GM23338 (cell line): ENCODE measurements at regions not wholly inside any gene's neighbourhood (a gene's known extent, or its start where the extent isn't known, plus 50 kb on each side); places are given as distances from the start of the nearest gene placed in this dataset.

Source experiments
- ATAC-seq: fragments of 200-7000 bp; cut with Tn5 transposase; 3 replicates; pipeline ENCODE4 v1.9.1; 2020
- DNase-seq: peaks from one replicate; pipeline ENCODE4 v3.0.0-alpha.2; 2015; ENCODE audit warnings: low spot score
- H2AFZ ChIP-seq: fragments of 200-600 bp; sonication (generic); 2 replicates; pipeline ENCODE4 v1.8.0; 2016; ENCODE audit warnings: antibody characterized with exemption, mild to moderate bottlenecking, moderate library complexity
- H3F3A ChIP-seq: fragments of 200-600 bp; sonication (generic); replicated peaks from 2 replicates; pipeline ENCODE4 v1.8.0; 2017; ENCODE audit warnings: antibody characterized with exemption, mixed run types, low read depth
- H3K27ac ChIP-seq: fragments of 200-600 bp; sonication (generic); 2 replicates; pipeline ENCODE4 v1.6.1; 2016; ENCODE audit warnings: low read depth
- H3K27me3 ChIP-seq: fragments of 200-600 bp; sonication (generic); 2 replicates; pipeline ENCODE4 v1.8.0; 2016; ENCODE audit warnings: mild to moderate bottlenecking, mixed run types, moderate library complexity; ENCODE audit not compliant: insufficient read depth
- H3K36me3 ChIP-seq: fragments of 200-600 bp; sonication (generic); 2 replicates; pipeline ENCODE4 v1.8.0; 2016; ENCODE audit warnings: mild to moderate bottlenecking; ENCODE audit not compliant: insufficient read depth
- H3K4me1 ChIP-seq: fragments of 200-600 bp; sonication (generic); 2 replicates; pipeline ENCODE4 v1.8.0; 2016; ENCODE audit warnings: mild to moderate bottlenecking, moderate library complexity; ENCODE audit not compliant: insufficient read depth
- H3K4me2 ChIP-seq: fragments of 200-600 bp; sonication (generic); 2 replicates; pipeline ENCODE4 v1.7.1; 2017; ENCODE audit warnings: mixed run types
- H3K4me3 ChIP-seq: fragments of 200-600 bp; sonication (generic); 2 replicates; pipeline ENCODE4 v1.6.1; 2016; ENCODE audit warnings: mixed run types
- H3K79me2 ChIP-seq: fragments of 200-600 bp; sonication (generic); replicated peaks from 2 replicates; pipeline ENCODE4 v1.8.0; 2017; ENCODE audit warnings: mild to moderate bottlenecking; ENCODE audit not compliant: insufficient read depth
- H3K9me2 ChIP-seq: fragments of 200-600 bp; sonication (generic); 2 replicates; pipeline ENCODE4 v1.8.0; 2017; ENCODE audit not compliant: insufficient read depth
- H4K20me1 ChIP-seq: fragments of 200-600 bp; sonication (generic); replicated peaks from 2 replicates; pipeline ENCODE4 v1.8.0; 2017; ENCODE audit warnings: mild to moderate bottlenecking; ENCODE audit not compliant: insufficient read depth
- H3K27ac Mint-ChIP-seq: 2 replicates; pipeline ENCODE4 v1.8.0; 2020; ENCODE audit warnings: inconsistent platforms, mild to moderate bottlenecking, moderate library complexity, mixed read lengths
- H3K27me3 Mint-ChIP-seq: 3 replicates; pipeline ENCODE4 v1.8.0; 2022; ENCODE audit warnings: low read depth, mild to moderate bottlenecking, moderate library complexity, mixed read lengths, inconsistent platforms; ENCODE audit not compliant: insufficient read depth, poor library complexity
- H3K36me3 Mint-ChIP-seq: 3 replicates; pipeline ENCODE4 v1.8.0; 2021; ENCODE audit warnings: low read depth, mild to moderate bottlenecking, inconsistent platforms, moderate library complexity, mixed read lengths
- H3K4me1 Mint-ChIP-seq: 3 replicates; pipeline ENCODE4 v1.8.0; 2020; ENCODE audit warnings: mild to moderate bottlenecking, inconsistent platforms, mixed read lengths
- H3K4me3 Mint-ChIP-seq: 3 replicates; pipeline ENCODE4 v1.8.0; 2021; ENCODE audit warnings: moderate library complexity, mild to moderate bottlenecking, inconsistent platforms, mixed read lengths
- H3K9me3 Mint-ChIP-seq: 3 replicates; pipeline ENCODE4 v1.8.0; 2020; ENCODE audit warnings: moderate library complexity, mild to moderate bottlenecking, inconsistent platforms, mixed read lengths
- EZH2 ChIP-seq: fragments of 200-600 bp; sonication (generic); IDR thresholded peaks from one replicate; pipeline ENCODE4 v1.8.0; 2017; ENCODE audit warnings: antibody characterized with exemption, mild to moderate bottlenecking, low read depth; ENCODE audit not compliant: unreplicated experiment
- EZH2phosphoT487 ChIP-seq: fragments of 200-600 bp; sonication (generic); IDR thresholded peaks from one replicate; pipeline ENCODE4 v1.8.1; 2018; ENCODE audit warnings: antibody characterized with exemption; ENCODE audit not compliant: unreplicated experiment
- POLR2AphosphoS5 ChIP-seq: IDR thresholded peaks from 2 replicates; pipeline ENCODE4 v1.6.1; 2016; ENCODE audit warnings: antibody characterized with exemption, low read depth
- STAT1 ChIP-seq: IDR thresholded peaks from one replicate; pipeline ENCODE4 v1.6.1; 2016; ENCODE audit warnings: antibody characterized with exemption; ENCODE audit not compliant: unreplicated experiment
- TF ChIP-seq, protein P1 (sequence below): IDR thresholded peaks from 2 replicates; pipeline ENCODE4 v1.6.1; 2016; ENCODE audit warnings: antibody characterized with exemption
- TF ChIP-seq, protein P2 (sequence below): IDR thresholded peaks from one replicate; pipeline ENCODE4 v1.6.1; 2018; ENCODE audit warnings: antibody characterized with exemption; ENCODE audit not compliant: unreplicated experiment

DNA sequence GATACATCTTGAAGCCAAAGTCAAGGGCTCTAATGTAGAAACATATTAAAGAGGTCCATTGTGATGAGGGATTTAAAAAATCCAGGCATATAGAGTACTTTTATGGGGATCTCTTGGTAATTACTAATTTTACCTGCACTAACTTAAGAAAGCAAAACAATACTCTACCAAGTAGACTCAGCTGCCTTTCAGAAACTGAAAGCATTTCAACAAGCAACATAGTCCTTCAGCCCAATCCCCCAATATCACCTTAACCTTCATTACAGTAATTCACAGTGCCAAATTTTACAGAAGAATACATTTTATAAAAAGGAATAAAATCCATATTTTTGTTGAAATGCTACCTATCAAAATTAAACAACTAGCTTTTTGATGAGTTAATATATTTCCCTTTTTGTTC lies 422.9 kb downstream of the DTHD1 start:
- no peaks in the 10 kb centered on the region for H3K9me2 ChIP-seq
- no peak overlapping the region for H2AFZ ChIP-seq
- Mint-ChIP-seq H3K4me1 (no peaks in the 10 kb centered on the region), H3K9me3 (peaks cover 40% of the 10 kb centered on the region), H3K4me3 (no peak overlapping the region), H3K36me3 (peaks cover 27% of the 10 kb centered on the region), H3K27me3 (peaks cover 4% of the 10 kb centered on the region), H3K27ac (no peak overlapping the region)
- H3K4me3 ChIP-seq = no peak overlapping the region
- no peaks in the 10 kb centered on the region; the same call in 1 of the 2 replicates for H3K36me3 ChIP-seq
- no peaks in the 10 kb centered on the region for H3K79me2 ChIP-seq
- DNase-seq (no peak), ATAC-seq (no peak)
- TF ChIP-seq POLR2AphosphoS5 = no peak
- no peaks in the 10 kb centered on the region for H3K27me3 ChIP-seq
- no peaks in the 10 kb centered on the region for H3K4me1 ChIP-seq
- no peaks in the 10 kb centered on the region for H3F3A ChIP-seq
- H4K20me1 ChIP-seq = no peaks in the 10 kb centered on the region
- no peak overlapping the region for H3K27ac ChIP-seq
- no peak overlapping the region for H3K4me2 ChIP-seq

DNA sequence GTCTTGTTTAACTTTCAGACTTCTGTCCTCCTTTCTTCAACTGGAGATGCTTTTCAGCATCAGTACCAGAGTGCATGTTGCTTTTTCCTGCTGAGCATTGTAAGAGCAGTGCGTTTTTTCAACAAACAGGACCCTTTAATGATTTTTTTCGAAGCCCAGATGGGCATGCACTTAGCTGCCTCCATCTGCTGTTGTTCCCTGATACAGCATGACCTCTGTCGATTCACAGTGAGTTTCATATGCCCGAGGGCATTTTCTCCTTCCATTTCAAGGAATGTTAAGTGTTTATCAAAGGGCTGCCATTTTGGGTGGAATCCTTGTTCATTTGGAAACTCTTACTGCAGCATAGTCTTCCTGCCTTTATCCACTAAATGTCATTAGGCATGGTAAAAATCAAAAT lies 428.6 kb downstream of the DTHD1 start:
- Histone ChIP-seq H3K4me3 (no peak overlapping the region), H4K20me1 (no peaks in the 10 kb centered on the region), H3K79me2 (no peaks in the 10 kb centered on the region), H3K4me2 (no peak overlapping the region), H2AFZ (peak overlapping the region; percentile 66; the same call in 1 of the 2 replicates), H3K9me2 (no peaks in the 10 kb centered on the region), H3K4me1 (no peaks in the 10 kb centered on the region), H3K27ac (no peak overlapping the region), H3K36me3 (no peaks in the 10 kb centered on the region), H3F3A (no peaks in the 10 kb centered on the region), H3K27me3 (no peaks in the 10 kb centered on the region)
- H3K27me3 Mint-ChIP-seq = peaks cover 4% of the 10 kb centered on the region
- ATAC-seq = no peak
- peaks cover 4% of the 10 kb centered on the region; the same call in 1 of the 3 replicates for H3K36me3 Mint-ChIP-seq
- peak; percentile 5 for DNase-seq
- H3K4me3 Mint-ChIP-seq = no peak overlapping the region
- H3K9me3 Mint-ChIP-seq = peaks cover 10% of the 10 kb centered on the region; the same call in 2 of the 3 replicates
- H3K27ac Mint-ChIP-seq = no peak overlapping the region
- peaks cover 5% of the 10 kb centered on the region; the same call in 2 of the 3 replicates for H3K4me1 Mint-ChIP-seq
- TF ChIP-seq EZH2phosphoT487 (no peak), STAT1 (no peak)
- TF ChIP-seq, protein P1, sequence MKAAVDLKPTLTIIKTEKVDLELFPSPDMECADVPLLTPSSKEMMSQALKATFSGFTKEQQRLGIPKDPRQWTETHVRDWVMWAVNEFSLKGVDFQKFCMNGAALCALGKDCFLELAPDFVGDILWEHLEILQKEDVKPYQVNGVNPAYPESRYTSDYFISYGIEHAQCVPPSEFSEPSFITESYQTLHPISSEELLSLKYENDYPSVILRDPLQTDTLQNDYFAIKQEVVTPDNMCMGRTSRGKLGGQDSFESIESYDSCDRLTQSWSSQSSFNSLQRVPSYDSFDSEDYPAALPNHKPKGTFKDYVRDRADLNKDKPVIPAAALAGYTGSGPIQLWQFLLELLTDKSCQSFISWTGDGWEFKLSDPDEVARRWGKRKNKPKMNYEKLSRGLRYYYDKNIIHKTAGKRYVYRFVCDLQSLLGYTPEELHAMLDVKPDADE = no peak

DNA sequence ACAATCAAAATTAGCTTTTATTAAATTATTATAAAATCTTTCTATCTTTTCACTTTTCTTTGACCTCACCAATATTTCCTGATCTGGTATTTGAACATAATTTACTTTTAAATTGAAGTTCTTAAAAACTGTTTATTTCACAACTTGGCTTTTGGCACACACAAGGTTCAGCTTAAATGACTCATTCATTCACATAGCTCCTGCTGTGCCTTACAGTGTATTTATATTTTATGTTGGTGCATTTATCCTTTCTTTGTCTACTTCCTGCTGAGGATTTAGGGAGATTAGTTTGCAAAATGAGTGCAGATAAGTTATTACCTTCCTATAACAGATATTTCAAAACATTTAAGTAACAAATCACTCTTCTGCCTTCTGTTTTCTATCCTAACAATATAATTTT lies 430.6 kb downstream of the DTHD1 start:
- ATAC-seq (no peak), DNase-seq (no peak)
- Histone ChIP-seq H2AFZ (no peak overlapping the region), H3K36me3 (no peaks in the 10 kb centered on the region), H3F3A (no peaks in the 10 kb centered on the region), H3K4me3 (no peak overlapping the region), H3K4me1 (no peaks in the 10 kb centered on the region), H3K79me2 (no peaks in the 10 kb centered on the region), H3K27me3 (no peaks in the 10 kb centered on the region), H3K4me2 (no peak overlapping the region), H3K27ac (no peak overlapping the region), H4K20me1 (no peaks in the 10 kb centered on the region), H3K9me2 (no peaks in the 10 kb centered on the region)
- peaks cover 2% of the 10 kb centered on the region; the same call in 1 of the 3 replicates for H3K9me3 Mint-ChIP-seq
- no peaks in the 10 kb centered on the region for H3K36me3 Mint-ChIP-seq
- no peak overlapping the region for H3K4me3 Mint-ChIP-seq
- 0 out of 2 replicates have a peak overlapping the region, but pooled peaks have one; percentile 45 for H3K27ac Mint-ChIP-seq
- peaks cover 5% of the 10 kb centered on the region; the same call in 2 of the 3 replicates for H3K4me1 Mint-ChIP-seq
- peaks cover 1% of the 10 kb centered on the region for H3K27me3 Mint-ChIP-seq
- TF ChIP-seq, protein P2, sequence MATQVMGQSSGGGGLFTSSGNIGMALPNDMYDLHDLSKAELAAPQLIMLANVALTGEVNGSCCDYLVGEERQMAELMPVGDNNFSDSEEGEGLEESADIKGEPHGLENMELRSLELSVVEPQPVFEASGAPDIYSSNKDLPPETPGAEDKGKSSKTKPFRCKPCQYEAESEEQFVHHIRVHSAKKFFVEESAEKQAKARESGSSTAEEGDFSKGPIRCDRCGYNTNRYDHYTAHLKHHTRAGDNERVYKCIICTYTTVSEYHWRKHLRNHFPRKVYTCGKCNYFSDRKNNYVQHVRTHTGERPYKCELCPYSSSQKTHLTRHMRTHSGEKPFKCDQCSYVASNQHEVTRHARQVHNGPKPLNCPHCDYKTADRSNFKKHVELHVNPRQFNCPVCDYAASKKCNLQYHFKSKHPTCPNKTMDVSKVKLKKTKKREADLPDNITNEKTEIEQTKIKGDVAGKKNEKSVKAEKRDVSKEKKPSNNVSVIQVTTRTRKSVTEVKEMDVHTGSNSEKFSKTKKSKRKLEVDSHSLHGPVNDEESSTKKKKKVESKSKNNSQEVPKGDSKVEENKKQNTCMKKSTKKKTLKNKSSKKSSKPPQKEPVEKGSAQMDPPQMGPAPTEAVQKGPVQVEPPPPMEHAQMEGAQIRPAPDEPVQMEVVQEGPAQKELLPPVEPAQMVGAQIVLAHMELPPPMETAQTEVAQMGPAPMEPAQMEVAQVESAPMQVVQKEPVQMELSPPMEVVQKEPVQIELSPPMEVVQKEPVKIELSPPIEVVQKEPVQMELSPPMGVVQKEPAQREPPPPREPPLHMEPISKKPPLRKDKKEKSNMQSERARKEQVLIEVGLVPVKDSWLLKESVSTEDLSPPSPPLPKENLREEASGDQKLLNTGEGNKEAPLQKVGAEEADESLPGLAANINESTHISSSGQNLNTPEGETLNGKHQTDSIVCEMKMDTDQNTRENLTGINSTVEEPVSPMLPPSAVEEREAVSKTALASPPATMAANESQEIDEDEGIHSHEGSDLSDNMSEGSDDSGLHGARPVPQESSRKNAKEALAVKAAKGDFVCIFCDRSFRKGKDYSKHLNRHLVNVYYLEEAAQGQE = no peak
- no peak for TF ChIP-seq STAT1
- no peak for TF ChIP-seq EZH2
- no peak for TF ChIP-seq POLR2AphosphoS5
